ENCODE measurements at regions not wholly inside any gene's neighbourhood (a gene's known extent, or its start where the extent isn't known, plus 50 kb on each side); places are given as distances from the start of the nearest gene placed in this dataset.

DNA sequence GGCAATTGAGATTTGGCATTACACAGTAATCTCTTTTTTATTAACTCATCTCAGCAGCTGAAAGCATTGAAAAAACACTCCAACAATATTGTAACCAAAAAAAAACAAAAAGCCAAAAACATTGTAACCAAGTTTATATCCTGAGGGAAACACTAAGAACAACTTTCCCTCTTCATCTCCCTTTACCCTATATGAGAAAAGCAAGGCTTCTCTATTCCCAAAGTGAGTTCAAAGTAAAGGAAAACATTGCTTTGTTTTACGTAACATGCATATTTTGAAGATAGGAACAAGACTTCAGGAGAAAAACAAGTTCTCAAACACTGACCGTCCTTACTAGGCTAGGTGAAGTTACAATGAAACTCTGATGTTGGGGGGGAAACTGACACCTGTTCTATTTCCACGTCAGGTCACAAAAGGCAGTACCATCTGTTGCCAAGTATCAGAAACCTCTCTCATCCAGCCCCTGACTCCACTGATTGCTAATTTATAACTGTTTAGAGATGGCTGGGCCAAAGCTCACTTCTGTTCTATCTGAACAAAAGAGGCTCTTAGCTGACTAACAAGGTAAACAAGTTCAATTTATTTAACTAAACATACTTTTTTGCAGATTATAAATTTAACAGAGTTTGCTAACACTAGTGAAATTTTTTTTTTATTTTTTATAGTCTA, 67.9 kb upstream of the PLXNC1 start:
- TF ChIP-seq, protein P1, sequence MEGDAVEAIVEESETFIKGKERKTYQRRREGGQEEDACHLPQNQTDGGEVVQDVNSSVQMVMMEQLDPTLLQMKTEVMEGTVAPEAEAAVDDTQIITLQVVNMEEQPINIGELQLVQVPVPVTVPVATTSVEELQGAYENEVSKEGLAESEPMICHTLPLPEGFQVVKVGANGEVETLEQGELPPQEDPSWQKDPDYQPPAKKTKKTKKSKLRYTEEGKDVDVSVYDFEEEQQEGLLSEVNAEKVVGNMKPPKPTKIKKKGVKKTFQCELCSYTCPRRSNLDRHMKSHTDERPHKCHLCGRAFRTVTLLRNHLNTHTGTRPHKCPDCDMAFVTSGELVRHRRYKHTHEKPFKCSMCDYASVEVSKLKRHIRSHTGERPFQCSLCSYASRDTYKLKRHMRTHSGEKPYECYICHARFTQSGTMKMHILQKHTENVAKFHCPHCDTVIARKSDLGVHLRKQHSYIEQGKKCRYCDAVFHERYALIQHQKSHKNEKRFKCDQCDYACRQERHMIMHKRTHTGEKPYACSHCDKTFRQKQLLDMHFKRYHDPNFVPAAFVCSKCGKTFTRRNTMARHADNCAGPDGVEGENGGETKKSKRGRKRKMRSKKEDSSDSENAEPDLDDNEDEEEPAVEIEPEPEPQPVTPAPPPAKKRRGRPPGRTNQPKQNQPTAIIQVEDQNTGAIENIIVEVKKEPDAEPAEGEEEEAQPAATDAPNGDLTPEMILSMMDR (IDR thresholded peaks at IDR 0.05): no peak
- TF ChIP-seq POLR2A (IDR thresholded peaks at IDR 0.05): no peak

Measured in lower leg skin (tissue), 3 donors.